GM23338 (cell line): ENCODE measurements at regions not wholly inside any gene's neighbourhood (a gene's known extent, or its start where the extent isn't known, plus 50 kb on each side); places are given as distances from the start of the nearest gene placed in this dataset.

Experiments
- ATAC-seq: fragments of 200-7000 bp; cut with Tn5 transposase; 3 replicates; pipeline ENCODE4 v1.9.1; 2020
- DNase-seq: peaks from one replicate; pipeline ENCODE4 v3.0.0-alpha.2; 2015; ENCODE audit warnings: low spot score
- H2AFZ ChIP-seq: fragments of 200-600 bp; sonication (generic); 2 replicates; pipeline ENCODE4 v1.8.0; 2016; ENCODE audit warnings: antibody characterized with exemption, mild to moderate bottlenecking, moderate library complexity
- H3F3A ChIP-seq: fragments of 200-600 bp; sonication (generic); replicated peaks from 2 replicates; pipeline ENCODE4 v1.8.0; 2017; ENCODE audit warnings: antibody characterized with exemption, mixed run types, low read depth
- H3K27ac ChIP-seq: fragments of 200-600 bp; sonication (generic); 2 replicates; pipeline ENCODE4 v1.6.1; 2016; ENCODE audit warnings: low read depth
- H3K27me3 ChIP-seq: fragments of 200-600 bp; sonication (generic); 2 replicates; pipeline ENCODE4 v1.8.0; 2016; ENCODE audit warnings: mild to moderate bottlenecking, mixed run types, moderate library complexity; ENCODE audit not compliant: insufficient read depth
- H3K36me3 ChIP-seq: fragments of 200-600 bp; sonication (generic); 2 replicates; pipeline ENCODE4 v1.8.0; 2016; ENCODE audit warnings: mild to moderate bottlenecking; ENCODE audit not compliant: insufficient read depth
- H3K4me1 ChIP-seq: fragments of 200-600 bp; sonication (generic); 2 replicates; pipeline ENCODE4 v1.8.0; 2016; ENCODE audit warnings: mild to moderate bottlenecking, moderate library complexity; ENCODE audit not compliant: insufficient read depth
- H3K4me2 ChIP-seq: fragments of 200-600 bp; sonication (generic); 2 replicates; pipeline ENCODE4 v1.7.1; 2017; ENCODE audit warnings: mixed run types
- H3K4me3 ChIP-seq: fragments of 200-600 bp; sonication (generic); 2 replicates; pipeline ENCODE4 v1.6.1; 2016; ENCODE audit warnings: mixed run types
- H3K79me2 ChIP-seq: fragments of 200-600 bp; sonication (generic); replicated peaks from 2 replicates; pipeline ENCODE4 v1.8.0; 2017; ENCODE audit warnings: mild to moderate bottlenecking; ENCODE audit not compliant: insufficient read depth
- H3K9me2 ChIP-seq: fragments of 200-600 bp; sonication (generic); 2 replicates; pipeline ENCODE4 v1.8.0; 2017; ENCODE audit not compliant: insufficient read depth
- H4K20me1 ChIP-seq: fragments of 200-600 bp; sonication (generic); replicated peaks from 2 replicates; pipeline ENCODE4 v1.8.0; 2017; ENCODE audit warnings: mild to moderate bottlenecking; ENCODE audit not compliant: insufficient read depth
- H3K27ac Mint-ChIP-seq: 2 replicates; pipeline ENCODE4 v1.8.0; 2020; ENCODE audit warnings: inconsistent platforms, mild to moderate bottlenecking, moderate library complexity, mixed read lengths
- H3K27me3 Mint-ChIP-seq: 3 replicates; pipeline ENCODE4 v1.8.0; 2022; ENCODE audit warnings: low read depth, mild to moderate bottlenecking, moderate library complexity, mixed read lengths, inconsistent platforms; ENCODE audit not compliant: insufficient read depth, poor library complexity
- H3K36me3 Mint-ChIP-seq: 3 replicates; pipeline ENCODE4 v1.8.0; 2021; ENCODE audit warnings: low read depth, mild to moderate bottlenecking, inconsistent platforms, moderate library complexity, mixed read lengths
- H3K4me1 Mint-ChIP-seq: 3 replicates; pipeline ENCODE4 v1.8.0; 2020; ENCODE audit warnings: mild to moderate bottlenecking, inconsistent platforms, mixed read lengths
- H3K4me3 Mint-ChIP-seq: 3 replicates; pipeline ENCODE4 v1.8.0; 2021; ENCODE audit warnings: moderate library complexity, mild to moderate bottlenecking, inconsistent platforms, mixed read lengths
- H3K9me3 Mint-ChIP-seq: 3 replicates; pipeline ENCODE4 v1.8.0; 2020; ENCODE audit warnings: moderate library complexity, mild to moderate bottlenecking, inconsistent platforms, mixed read lengths
- CREB1 ChIP-seq: fragments of 250-450 bp; sonication (Bioruptor Pico); IDR thresholded peaks from 2 replicates; pipeline ENCODE4 v1.5.0; 2020; ENCODE audit warnings: low read depth, mild to moderate bottlenecking, moderate library complexity
- EZH2 ChIP-seq: fragments of 200-600 bp; sonication (generic); IDR thresholded peaks from one replicate; pipeline ENCODE4 v1.8.0; 2017; ENCODE audit warnings: antibody characterized with exemption, mild to moderate bottlenecking, low read depth; ENCODE audit not compliant: unreplicated experiment
- EZH2phosphoT487 ChIP-seq: fragments of 200-600 bp; sonication (generic); IDR thresholded peaks from one replicate; pipeline ENCODE4 v1.8.1; 2018; ENCODE audit warnings: antibody characterized with exemption; ENCODE audit not compliant: unreplicated experiment
- JUNB ChIP-seq: IDR thresholded peaks from one replicate; pipeline ENCODE4 v1.6.1; 2016; ENCODE audit warnings: antibody characterized with exemption; ENCODE audit not compliant: unreplicated experiment
- POLR2AphosphoS5 ChIP-seq: IDR thresholded peaks from 2 replicates; pipeline ENCODE4 v1.6.1; 2016; ENCODE audit warnings: antibody characterized with exemption, low read depth
- STAT1 ChIP-seq: IDR thresholded peaks from one replicate; pipeline ENCODE4 v1.6.1; 2016; ENCODE audit warnings: antibody characterized with exemption; ENCODE audit not compliant: unreplicated experiment
- ZNF331 ChIP-seq: fragments of 250-450 bp; sonication (Bioruptor Pico); IDR thresholded peaks from 2 replicates; pipeline ENCODE4 v1.5.0; 2020; ENCODE audit warnings: low read depth, mild to moderate bottlenecking, moderate library complexity
- TF ChIP-seq, protein P1 (sequence below), 2 experiments: fragments of 200-600 bp in 1 of 2; sonication (generic) in 1 of 2; conservative IDR thresholded peaks; 2 replicates each; pipeline versions ENCODE4 v1.5.1 to v1.6.1; 2016 to 2017; ENCODE audit warnings: antibody characterized with exemption in 2 of 2, low read depth in 2 of 2, mild to moderate bottlenecking in 2 of 2, moderate library complexity in 1 of 2
- TF ChIP-seq, protein P2 (sequence below): IDR thresholded peaks from one replicate; pipeline ENCODE4 v1.6.1; 2018; ENCODE audit warnings: antibody characterized with exemption; ENCODE audit not compliant: unreplicated experiment
- TF ChIP-seq, protein P3 (sequence below): IDR thresholded peaks from 2 replicates; pipeline ENCODE4 v1.6.1; 2016; ENCODE audit warnings: antibody characterized with exemption

DNA sequence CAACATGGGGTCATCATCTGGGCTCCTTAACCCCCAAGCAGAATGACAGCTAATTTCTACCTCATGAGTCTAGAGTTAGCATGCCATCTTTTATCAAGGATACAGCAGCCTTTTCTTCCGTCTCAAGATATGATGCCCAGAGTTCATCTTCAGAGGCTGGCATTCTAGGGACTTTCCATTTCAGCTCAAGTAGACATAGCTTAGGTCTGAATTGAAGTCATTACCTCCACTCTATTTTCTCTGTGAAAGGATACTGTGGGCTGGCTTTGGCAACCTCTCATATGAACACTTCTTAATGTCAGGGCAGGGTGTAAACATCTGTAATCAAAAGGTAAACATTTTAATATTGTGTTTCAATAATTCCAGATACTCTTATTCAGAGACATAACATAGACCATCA, 535.7 kb downstream of the MAT2B start (continued):
- TF ChIP-seq, protein P1, sequence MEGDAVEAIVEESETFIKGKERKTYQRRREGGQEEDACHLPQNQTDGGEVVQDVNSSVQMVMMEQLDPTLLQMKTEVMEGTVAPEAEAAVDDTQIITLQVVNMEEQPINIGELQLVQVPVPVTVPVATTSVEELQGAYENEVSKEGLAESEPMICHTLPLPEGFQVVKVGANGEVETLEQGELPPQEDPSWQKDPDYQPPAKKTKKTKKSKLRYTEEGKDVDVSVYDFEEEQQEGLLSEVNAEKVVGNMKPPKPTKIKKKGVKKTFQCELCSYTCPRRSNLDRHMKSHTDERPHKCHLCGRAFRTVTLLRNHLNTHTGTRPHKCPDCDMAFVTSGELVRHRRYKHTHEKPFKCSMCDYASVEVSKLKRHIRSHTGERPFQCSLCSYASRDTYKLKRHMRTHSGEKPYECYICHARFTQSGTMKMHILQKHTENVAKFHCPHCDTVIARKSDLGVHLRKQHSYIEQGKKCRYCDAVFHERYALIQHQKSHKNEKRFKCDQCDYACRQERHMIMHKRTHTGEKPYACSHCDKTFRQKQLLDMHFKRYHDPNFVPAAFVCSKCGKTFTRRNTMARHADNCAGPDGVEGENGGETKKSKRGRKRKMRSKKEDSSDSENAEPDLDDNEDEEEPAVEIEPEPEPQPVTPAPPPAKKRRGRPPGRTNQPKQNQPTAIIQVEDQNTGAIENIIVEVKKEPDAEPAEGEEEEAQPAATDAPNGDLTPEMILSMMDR (conservative IDR thresholded peaks at IDR 0.05; ENCODE audit: low read depth in 2 of 2) = no peak
- TF ChIP-seq ZNF331 = no peak

DNA sequence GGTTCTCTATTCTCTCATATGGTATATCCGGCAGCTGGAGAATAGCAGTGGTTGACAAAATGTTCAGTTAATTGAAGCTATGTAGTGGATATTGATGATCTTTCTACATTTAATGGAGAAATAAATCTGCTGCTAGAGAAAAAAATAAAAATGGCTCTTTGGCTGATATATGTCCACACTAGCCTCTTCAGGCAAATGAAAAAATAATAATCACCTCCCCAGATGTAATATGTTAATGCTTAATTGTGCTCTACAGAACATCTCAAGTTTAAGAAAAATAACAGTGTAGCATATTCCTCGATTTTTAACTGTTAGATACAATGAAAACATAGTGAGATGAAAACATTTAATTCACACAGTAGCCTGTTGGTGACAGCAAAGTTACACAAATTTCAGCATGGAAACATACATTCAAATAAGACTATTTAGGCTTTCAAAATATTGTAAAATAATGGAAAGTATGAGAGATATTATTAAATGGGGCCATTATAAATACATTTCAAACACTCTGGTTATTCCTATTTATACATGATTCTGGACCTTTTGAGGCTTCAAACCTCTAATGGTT, 543.0 kb downstream of the MAT2B start:
- peaks cover 14% of the 10 kb centered on the region for H3K4me1 Mint-ChIP-seq
- no peaks in the 10 kb centered on the region for H3K27me3 Mint-ChIP-seq
- TF ChIP-seq STAT1 = no peak
- no peak for TF ChIP-seq EZH2
- no peak for TF ChIP-seq CREB1 (CRISPR knock-in tag)
- no peak for TF ChIP-seq EZH2phosphoT487
- TF ChIP-seq, protein P1 (conservative IDR thresholded peaks at IDR 0.05; ENCODE audit: low read depth in 2 of 2) = peak in 1 of 2 experiments; percentile 50; a peak in 3 of 4 replicates
- TF ChIP-seq JUNB = no peak
- no peaks in the 10 kb centered on the region for H3K36me3 ChIP-seq
- no peaks in the 10 kb centered on the region for H3K9me2 ChIP-seq
- no peak overlapping the region for H3K27ac ChIP-seq
- H3F3A ChIP-seq = no peaks in the 10 kb centered on the region
- H3K27me3 ChIP-seq = no peaks in the 10 kb centered on the region
- no peak for DNase-seq
- no peaks in the 10 kb centered on the region for H4K20me1 ChIP-seq
- no peaks in the 10 kb centered on the region; the same call in 2 of the 3 replicates for H3K9me3 Mint-ChIP-seq
- no peak overlapping the region for H3K4me3 Mint-ChIP-seq
- H3K4me2 ChIP-seq = no peak overlapping the region
- peaks cover 4% of the 10 kb centered on the region; the same call in 1 of the 2 replicates for H3K4me1 ChIP-seq
- no peaks in the 10 kb centered on the region for H3K79me2 ChIP-seq
- no peak overlapping the region for H3K27ac Mint-ChIP-seq
- ATAC-seq = no peak
- H3K4me3 ChIP-seq = no peak overlapping the region
- H3K36me3 Mint-ChIP-seq = no peaks in the 10 kb centered on the region
- no peak overlapping the region for H2AFZ ChIP-seq

DNA sequence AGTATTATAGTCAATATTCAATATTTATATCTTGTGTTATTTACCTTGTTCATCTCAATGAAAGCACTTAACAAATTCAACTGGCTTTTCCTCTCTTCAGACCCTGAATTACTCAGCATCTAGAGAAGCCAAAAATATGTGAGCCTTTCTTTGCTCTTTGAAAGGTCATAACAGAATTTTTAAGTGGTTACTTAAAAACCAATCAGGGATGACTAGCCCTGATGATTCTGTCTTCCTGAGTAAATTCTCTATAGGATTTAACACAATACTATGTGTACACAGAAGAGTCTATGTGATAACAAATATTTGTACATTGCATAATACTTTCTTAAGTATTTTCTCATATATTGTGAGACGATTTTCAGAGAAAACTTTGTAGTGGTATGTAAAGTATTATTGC, 546.3 kb downstream of the MAT2B start:
- Histone ChIP-seq H3K4me3 (no peak overlapping the region), H3K27ac (no peak overlapping the region), H3K79me2 (no peaks in the 10 kb centered on the region), H3F3A (no peaks in the 10 kb centered on the region), H2AFZ (no peak overlapping the region), H3K27me3 (no peaks in the 10 kb centered on the region), H3K4me1 (peaks cover 4% of the 10 kb centered on the region; the same call in 1 of the 2 replicates), H3K4me2 (no peak overlapping the region), H4K20me1 (no peaks in the 10 kb centered on the region), H3K9me2 (no peaks in the 10 kb centered on the region), H3K36me3 (no peaks in the 10 kb centered on the region)
- no peak for DNase-seq
- H3K27me3 Mint-ChIP-seq = no peaks in the 10 kb centered on the region
- H3K27ac Mint-ChIP-seq = no peak overlapping the region
- no peak for ATAC-seq
- no peaks in the 10 kb centered on the region for H3K9me3 Mint-ChIP-seq
- no peak overlapping the region for H3K4me3 Mint-ChIP-seq
- peaks cover 6% of the 10 kb centered on the region for H3K4me1 Mint-ChIP-seq
- no peaks in the 10 kb centered on the region for H3K36me3 Mint-ChIP-seq
- TF ChIP-seq EZH2 (no peak), ZNF331 (no peak), POLR2AphosphoS5 (no peak)
- TF ChIP-seq, protein P2, sequence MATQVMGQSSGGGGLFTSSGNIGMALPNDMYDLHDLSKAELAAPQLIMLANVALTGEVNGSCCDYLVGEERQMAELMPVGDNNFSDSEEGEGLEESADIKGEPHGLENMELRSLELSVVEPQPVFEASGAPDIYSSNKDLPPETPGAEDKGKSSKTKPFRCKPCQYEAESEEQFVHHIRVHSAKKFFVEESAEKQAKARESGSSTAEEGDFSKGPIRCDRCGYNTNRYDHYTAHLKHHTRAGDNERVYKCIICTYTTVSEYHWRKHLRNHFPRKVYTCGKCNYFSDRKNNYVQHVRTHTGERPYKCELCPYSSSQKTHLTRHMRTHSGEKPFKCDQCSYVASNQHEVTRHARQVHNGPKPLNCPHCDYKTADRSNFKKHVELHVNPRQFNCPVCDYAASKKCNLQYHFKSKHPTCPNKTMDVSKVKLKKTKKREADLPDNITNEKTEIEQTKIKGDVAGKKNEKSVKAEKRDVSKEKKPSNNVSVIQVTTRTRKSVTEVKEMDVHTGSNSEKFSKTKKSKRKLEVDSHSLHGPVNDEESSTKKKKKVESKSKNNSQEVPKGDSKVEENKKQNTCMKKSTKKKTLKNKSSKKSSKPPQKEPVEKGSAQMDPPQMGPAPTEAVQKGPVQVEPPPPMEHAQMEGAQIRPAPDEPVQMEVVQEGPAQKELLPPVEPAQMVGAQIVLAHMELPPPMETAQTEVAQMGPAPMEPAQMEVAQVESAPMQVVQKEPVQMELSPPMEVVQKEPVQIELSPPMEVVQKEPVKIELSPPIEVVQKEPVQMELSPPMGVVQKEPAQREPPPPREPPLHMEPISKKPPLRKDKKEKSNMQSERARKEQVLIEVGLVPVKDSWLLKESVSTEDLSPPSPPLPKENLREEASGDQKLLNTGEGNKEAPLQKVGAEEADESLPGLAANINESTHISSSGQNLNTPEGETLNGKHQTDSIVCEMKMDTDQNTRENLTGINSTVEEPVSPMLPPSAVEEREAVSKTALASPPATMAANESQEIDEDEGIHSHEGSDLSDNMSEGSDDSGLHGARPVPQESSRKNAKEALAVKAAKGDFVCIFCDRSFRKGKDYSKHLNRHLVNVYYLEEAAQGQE = no peak
- TF ChIP-seq, protein P3, sequence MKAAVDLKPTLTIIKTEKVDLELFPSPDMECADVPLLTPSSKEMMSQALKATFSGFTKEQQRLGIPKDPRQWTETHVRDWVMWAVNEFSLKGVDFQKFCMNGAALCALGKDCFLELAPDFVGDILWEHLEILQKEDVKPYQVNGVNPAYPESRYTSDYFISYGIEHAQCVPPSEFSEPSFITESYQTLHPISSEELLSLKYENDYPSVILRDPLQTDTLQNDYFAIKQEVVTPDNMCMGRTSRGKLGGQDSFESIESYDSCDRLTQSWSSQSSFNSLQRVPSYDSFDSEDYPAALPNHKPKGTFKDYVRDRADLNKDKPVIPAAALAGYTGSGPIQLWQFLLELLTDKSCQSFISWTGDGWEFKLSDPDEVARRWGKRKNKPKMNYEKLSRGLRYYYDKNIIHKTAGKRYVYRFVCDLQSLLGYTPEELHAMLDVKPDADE = no peak
- TF ChIP-seq, protein P1 (conservative IDR thresholded peaks at IDR 0.05; ENCODE audit: low read depth in 2 of 2) = no peak
